T-helper 2 cell treated with Interferon-gamma antibody and Interleukin-4, amounts not matched to agents 100 ng/mL and 5 ng/mL, for 36 hours (primary cell): ENCODE measurements at regions not wholly inside any gene's neighbourhood (a gene's known extent, or its start where the extent isn't known, plus 50 kb on each side); places are given as distances from the start of the nearest gene placed in this dataset.

Source experiments
- intact Hi-C: fragments of 100-400 bp; cut with micrococcal nuclease; formaldehyde crosslinking; loops from one replicate; pipeline ENCODE4 v1.15.1; 2023

GRCh38 chr7:31455844-31456243 lies 58.0 kb upstream of the ITPRID1 start:
- intact Hi-C loops = no loop called here

GRCh38 chr7:31456646-31457368 lies 57.1 kb upstream of the ITPRID1 start:
- intact Hi-C loops = no loop called here

GRCh38 chr7:31457551-31457950 lies 56.3 kb upstream of the ITPRID1 start:
- intact Hi-C loops = no loop called here

- intact Hi-C loops = no loop called here
Measured at GRCh38 chr7:31458203-31458602, 55.7 kb upstream of the ITPRID1 start.

- intact Hi-C loops = no loop called here
Measured at GRCh38 chr7:31462636-31463035, 51.3 kb upstream of the ITPRID1 start.
